TTC549 (cell line): ENCODE measurements at regions not wholly inside any gene's neighbourhood (a gene's known extent, or its start where the extent isn't known, plus 50 kb on each side); places are given as distances from the start of the nearest gene placed in this dataset.
"Not testable (repeated sequence)": the region's sequence is repeated elsewhere in the genome, so short reads cannot be mapped to it uniquely, and the experiment has no call there.

Source experiments
- FAIRE-seq: peaks from 2 replicates; lab custom pipeline; 2012; peaks lifted over from hg19 to GRCh38; lab: Jason Lieb, UNC

DNA sequence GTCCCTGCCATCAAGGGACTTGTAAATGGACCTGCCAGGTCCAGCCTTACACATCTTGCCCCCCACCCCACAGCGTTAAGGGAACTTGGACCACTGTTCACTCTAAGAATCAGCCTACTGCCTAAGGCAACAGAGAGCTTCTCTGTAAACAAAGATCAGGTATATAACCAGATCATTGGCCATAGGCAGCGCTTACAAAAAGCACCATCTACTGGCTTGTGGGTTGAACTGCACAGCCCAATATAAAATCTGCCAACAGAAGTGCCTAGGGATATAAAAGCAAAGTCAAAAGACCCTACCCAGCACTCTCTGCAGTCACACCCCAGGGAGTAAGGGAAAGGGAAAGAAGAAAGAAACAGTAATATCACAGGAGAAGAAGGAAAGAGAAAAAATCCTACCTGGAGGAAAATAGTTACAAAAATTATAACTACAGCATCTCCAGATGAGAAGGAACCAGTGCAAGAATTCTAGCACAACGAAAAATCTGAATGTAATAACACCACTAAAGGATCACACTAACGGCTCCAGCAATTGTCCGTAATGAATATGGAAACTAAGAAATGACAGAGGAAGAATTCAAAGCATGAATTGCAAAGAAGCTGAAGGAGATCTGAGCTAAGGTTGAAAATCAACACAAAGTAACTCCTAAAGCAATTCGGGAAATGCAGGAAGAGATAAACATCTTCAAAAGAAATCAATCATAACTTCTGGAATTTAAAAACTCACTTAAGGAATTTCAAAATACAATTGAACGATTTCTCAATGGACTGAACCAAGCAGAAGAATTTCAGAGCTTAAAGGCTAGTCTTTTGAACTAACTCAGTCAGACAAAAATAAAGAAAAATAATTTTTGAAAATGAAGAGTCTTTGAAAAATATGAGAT is 95.2 kb upstream of the PCED1B start:
- peak; percentile 52 for FAIRE-seq

DNA sequence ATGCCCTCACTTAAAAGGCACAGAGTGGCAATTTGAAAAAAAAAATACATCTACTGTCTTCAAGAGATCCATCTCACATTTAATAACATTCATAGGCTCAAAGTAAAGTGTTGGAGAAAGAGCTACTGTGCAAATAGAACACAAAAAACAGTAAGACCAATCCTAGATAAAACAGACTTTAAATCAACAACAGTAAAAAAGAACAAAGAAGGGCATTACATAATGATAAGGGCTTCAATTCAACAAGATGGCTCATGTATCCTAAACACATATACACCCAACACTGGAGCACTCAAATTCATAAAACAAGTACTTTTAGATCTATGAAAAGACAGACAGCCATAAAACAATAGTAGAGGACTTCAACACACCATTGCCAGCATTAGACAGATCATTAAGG is 93.6 kb upstream of the PCED1B start:
- no peak for FAIRE-seq

DNA sequence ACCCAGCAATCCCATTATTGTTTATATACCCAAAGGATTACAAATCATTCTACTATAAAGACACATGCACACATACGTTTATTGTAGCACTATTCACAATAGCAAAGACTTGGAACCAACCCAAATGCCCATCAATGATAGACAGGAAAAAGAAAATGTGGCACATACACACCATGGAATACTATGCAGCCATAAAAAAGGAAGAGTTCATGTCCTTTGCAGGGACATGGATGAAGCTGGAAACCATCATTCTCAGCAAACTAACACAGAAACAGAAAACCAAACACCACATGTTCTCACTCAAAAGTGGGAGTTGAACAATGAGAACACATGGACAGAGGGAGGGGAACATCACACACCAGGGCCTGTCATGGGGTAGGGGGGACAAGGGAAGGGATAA is 91.3 kb upstream of the PCED1B start:
- FAIRE-seq = not testable (repeated sequence)

DNA sequence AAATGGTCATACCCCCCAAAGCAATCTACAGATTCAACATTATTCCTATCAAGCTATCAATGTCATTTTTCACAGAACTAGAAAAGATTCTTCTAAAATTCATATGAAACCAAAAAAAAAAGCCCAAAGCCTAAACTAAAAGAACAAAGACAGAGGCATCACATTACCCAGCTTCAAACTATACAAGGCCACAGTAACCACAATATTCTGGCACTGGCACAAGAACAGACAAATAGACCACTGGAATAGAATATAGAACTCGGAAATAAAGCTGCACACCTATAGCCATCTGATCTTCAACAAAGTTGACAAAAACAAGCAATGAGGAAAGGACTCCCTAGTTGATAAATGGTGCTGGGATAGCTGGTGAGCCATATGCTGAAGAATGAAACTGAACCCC is 89.2 kb upstream of the PCED1B start:
- no peak for FAIRE-seq

DNA sequence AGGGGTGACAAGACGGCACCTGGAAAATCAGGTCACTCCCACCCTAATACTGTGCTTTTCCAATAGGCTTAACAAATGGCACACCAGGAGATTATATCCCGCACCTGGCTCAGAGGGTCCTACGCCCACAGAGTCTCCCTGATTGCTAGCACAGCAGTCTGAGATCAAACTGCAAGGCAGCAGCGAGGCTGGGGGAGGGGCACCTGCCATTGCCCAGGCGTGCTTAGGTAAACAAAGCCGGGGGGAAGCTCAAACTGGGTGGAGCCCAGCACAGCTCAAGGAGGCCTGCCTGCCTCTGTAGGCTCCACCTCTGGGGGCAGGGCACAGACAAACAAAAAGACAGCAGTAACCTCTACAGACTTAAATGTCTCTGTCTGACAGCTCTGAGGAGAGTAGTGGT is 87.4 kb upstream of the PCED1B start:
- not testable (repeated sequence) for FAIRE-seq

DNA sequence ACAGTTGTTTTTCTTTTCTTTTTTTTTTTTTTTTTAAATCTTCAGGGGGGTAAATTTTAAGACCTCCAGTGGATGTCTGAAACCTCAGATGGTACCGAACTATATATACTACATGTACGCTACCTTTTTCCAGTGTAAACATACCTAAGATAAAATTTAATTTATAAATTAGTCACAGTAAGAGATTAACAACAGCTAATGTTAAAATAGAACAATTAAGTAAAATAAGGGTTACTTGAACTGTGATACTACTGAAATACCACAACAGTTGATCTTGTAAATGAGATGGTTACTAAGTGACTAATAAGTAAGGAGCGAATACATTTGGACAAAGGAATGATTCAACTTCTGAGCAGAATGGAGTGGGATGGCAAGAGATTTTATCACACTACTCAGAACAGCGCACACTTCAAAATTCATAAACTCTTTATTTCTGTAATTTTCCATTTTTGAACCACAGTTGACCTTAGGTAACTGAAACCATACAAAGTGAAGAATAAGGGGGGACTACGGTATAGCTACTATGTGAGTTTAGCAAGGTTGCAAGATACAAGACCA is 80.5 kb upstream of the PCED1B start:
- FAIRE-seq = no peak

DNA sequence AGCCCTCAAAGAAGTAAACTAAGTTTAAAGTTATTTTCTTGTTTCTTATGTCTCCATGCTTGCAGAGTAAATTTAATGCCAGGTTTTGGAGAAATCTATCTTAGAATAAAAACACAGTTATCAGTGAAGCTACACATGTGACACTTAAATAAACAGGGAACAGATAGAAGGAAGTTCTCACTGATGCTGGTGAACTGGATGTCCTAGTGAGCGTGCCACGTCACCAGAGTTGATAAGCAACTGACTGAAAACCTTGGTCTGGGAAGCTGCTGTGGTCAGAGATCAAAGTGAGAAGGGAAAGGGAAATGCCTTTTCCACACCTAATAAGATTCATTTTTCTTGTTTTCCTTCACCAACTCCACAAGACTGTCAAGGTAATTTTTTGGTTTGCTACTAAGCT is 74.8 kb upstream of the PCED1B start:
- no peak for FAIRE-seq

DNA sequence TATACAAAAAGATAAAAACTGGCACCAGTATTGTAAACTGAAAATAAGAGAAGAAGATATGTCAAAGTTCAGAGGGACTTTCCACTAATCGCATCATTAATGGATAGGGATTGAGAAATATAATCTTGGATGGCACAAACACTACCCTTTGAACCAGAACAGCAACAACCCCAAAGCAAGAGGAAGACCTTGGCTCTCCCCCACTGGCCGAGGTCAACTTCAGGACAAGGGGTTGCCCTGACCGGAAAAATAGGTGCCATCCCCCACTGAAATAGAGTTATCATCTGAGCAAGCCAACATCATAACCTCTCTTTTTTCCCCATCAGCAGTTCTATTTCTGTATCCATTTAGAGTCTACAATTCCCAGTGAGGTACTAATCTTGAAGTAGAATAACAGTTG is 72.4 kb upstream of the PCED1B start:
- no peak for FAIRE-seq

DNA sequence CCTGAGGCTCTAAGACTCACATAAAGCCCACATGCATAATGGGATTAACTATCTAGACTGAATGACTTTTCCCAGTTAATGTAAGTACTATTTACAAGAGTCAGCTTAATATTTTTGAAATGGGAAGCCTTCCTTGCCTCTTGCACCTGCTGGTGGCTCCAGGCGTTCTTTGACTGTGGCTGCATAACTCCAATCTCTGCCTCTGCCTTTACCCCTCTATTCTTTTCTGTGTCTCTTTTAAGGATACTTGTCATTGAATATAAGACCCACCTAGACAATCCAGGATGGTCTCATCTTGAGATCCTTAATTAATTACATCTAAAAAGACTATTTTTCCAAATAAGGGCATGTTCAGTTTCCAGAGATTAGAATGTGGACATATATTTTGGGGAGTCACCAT is 66.9 kb upstream of the PCED1B start:
- FAIRE-seq = no peak

DNA sequence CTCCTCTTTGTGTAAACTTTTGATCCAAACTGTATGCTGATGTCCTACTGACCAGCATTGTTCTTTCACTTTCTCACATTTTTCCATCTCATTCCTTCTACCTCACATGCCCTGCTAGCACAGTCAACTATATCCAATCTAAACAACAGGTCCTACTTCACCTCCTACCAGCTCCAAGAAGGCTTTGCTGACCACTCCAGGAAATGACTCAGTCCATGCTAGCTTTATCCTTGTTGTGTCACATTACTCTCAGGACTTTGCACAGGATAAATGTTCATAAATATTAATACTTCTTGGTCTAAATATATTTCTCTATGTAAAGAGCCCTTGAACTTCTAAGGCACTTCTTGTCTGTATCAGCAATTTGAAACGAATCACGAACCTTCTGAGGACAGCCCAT is 64.9 kb upstream of the PCED1B start:
- peak; percentile 32 for FAIRE-seq

DNA sequence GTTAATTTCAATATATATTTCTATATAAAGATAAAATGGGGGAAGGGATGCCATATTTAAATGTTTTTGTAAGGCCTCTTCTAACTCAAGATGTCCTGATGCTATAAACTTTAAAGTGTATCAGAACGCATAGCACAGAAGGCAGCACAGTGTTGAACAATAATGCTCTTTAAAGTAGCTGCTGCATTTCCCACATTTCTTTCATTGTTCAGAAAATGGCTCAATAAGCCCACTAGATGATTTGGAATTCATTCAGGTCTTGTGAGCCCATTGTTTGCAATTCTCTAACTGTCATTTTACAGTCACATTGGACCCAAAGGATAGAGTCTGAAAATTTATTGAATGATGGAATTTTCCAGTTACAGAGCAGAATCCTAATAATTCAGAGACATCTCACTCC is 64.0 kb upstream of the PCED1B start:
- no peak for FAIRE-seq

DNA sequence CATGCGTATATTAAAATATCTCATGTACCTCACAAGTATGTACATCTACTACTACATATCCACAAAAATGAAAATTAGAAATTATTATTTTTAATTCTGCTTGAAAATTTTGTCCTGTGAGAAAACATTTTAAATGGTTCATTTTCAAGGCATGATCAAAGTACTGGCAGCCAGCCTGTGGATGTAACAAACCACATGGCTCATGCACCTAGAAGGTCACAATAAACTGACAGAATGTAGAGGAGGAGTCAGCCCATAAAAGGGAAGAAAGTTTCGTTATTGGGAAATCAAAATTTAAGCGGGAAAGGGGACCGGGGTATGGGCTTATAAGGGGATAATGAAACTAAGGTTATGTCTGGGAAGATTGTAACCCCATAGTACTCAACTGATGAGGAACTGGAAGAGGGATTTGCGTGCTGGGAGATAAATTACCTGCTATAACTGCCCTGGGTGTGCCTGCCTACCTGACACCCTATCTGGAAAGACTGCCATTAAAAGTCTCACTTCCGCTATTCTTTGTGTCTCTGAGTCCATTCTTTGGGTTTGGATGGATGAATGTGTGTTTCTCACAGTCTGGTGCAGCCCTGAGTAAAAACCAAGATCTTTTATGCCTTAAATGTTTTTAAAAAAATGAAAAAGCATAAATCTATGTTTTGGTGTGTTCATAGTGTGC is 62.2 kb upstream of the PCED1B start:
- no peak for FAIRE-seq

DNA sequence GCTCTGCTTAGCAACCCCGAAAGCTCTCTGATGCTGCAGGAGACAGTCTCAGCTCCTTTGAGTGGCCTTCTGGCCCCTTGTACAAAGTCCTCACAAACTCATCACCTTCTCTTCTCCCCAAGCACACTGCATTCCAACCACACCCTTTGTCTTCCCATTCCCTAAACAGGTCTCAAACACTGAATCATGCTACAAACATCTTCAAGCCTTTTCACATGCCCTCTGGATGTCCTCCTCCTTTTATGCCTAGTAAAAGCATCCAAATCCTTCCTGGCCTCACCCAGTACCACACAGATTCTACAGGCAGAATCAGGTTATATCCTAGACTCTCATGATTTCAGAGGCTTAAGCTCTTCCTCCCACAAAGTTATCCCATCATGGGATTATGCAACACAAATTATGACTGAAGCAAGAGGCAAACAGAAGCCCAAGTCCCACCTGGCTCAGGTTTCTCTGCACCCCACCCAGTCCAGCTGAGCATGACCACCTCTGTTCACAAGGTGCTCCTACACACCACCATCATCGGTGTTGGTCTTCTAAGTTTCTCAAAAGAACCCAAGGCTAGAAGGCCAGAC is 61.4 kb upstream of the PCED1B start:
- no peak for FAIRE-seq

DNA sequence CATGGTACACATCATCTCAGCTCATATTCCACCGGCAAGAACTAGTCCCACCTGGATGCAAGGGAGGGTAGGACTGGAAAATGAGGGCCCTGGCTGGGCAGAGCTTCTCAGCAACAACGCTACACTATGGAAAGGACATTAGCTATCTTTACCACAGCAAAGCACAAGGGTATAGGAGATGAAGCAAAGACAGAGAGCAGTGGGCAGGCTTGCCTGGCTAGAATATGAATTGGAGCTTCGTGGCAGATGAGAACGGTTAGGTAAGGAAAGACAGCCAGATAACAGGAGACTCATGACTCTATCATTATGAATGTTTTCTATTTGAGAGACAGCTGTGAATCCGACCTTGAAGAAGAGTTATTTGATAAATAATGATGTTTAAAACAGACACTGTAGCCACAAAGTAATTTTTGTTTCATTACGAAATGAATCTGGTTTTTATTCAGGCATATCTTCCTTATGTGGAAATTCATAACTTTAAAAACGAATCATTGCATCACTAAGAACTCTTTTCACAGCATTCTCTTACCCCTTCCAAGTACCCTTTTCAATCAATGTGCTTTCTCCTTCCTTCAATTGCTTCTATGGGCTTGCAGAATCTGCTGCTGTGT is 59.1 kb upstream of the PCED1B start:
- FAIRE-seq = no peak

DNA sequence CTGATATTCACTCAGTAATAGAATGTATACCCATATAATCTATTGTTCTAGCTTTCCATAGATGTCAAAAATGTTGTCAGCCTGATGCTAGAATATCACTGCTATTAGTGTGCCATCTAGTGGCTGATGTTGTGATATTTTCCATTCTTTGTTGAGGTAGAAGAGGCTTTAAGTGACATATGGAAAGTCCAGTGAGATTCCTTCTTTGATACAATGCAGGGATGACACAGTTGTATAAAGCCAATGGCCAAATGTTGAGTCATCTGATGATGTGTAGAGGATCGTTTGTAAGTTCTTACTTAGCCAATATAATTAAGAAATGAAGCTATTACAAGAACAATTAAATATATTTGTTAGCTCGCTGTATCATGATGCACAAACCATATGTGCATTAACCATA is 58.1 kb upstream of the PCED1B start:
- peak; percentile 99 for FAIRE-seq

DNA sequence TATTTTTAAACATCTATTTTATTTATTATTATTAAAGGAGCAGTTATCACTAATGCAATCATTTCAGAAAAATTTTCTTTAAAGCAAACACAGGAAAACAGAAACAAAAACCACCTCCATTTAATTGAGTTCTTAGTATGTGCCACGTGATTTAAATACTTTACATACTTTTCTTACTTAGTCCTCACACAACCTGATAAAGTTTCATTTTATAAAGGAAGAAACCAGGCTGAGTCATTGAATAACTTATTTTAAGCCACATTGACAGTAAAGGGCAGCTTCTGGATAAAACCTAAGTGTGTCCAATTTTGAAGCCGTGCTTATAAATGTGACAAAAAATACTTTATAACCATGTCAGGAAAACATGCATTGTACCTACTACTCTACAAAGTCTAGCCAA is 57.1 kb upstream of the PCED1B start:
- no peak for FAIRE-seq

DNA sequence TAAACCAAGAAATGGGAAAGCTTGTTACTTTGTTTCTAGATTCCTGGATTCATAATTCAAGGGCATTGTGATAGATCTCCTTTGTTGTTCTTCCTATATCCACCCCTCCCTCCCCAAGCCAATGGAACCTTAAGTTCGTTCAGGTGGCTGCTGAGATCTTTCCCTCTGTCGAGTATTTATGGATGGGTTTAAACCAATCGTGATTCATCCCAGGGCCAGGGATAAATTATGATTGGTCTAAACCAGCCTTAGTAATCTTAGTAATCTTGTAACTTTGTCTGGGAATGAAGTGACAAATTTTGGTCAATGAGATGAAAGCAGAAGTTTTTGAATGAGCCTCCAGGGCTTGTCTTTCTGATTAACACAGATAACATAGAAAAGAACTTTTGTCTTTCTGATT is 56.1 kb upstream of the PCED1B start:
- peak; percentile 73 for FAIRE-seq

DNA sequence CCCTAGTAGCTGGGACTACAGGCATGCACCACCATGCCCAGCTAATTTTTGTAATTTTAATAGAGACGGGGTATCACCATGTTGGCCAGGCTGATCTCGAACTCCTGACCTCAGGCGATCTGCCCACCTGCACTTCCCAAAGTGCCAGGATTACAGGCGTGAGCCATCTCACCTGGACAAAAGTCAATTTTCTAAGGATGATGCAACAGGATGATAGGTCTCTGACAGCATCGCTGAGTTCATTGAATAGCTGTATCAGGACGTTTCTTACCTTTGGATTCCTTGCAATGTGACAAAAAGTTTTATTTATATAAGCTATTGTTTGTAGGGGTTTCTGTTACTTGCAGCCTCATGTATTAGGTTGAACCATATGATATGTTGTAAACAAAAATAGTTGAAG is 55.5 kb upstream of the PCED1B start:
- no peak for FAIRE-seq

DNA sequence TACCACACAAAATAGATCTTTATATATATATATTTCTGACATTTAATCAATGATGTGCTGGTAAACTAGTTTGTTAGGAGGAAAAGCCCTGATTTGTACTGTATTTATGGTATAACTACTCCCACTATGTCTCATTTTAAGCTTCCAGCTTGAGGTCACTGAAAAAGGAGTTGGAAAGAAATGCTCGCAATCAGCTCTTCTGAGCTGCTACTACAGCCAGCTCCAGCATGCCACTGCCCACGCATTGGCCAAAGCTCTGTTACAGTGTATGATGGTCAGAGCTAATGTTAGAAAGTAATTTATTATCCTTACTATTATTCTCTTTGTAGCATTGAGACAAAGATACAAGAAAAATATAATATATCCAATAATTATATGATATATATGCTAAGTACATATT is 55.0 kb upstream of the PCED1B start:
- no peak for FAIRE-seq

DNA sequence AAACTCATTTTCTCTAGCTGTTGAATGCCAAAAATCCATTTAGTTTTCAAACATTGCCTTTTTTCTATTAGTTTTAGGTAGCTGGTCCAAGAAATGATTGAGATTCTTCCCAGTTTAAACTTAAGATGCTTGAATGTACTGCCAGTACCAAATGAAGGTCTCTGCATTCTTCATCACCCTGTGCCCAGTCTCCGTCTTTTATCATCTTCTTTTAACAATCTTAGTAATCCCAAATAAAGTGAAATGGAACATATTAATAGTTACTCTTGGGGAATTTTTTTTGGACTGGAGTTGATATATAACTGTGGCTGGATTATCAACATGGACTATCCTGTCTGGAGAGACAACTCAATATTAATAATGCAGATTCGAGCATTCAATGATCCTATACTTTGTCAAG is 54.1 kb upstream of the PCED1B start:
- FAIRE-seq = no peak

DNA sequence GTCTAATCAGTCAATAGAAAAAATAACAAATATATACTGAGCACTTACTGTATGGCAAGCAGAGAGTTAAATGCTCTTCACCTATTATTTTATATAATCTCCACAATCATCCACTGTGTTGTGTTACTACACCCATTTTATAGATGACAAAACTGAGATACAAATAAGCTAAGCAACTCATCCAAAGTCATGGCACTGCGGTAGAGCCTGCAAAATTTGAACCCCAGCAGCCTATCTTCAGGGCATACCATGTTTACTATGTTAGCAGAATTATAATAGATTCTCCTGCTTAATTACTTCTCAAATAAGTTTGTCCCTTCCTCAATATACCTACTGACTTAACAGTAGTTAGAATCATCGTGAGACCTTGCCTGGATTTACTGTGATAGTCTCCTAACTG is 53.6 kb upstream of the PCED1B start:
- no peak for FAIRE-seq

DNA sequence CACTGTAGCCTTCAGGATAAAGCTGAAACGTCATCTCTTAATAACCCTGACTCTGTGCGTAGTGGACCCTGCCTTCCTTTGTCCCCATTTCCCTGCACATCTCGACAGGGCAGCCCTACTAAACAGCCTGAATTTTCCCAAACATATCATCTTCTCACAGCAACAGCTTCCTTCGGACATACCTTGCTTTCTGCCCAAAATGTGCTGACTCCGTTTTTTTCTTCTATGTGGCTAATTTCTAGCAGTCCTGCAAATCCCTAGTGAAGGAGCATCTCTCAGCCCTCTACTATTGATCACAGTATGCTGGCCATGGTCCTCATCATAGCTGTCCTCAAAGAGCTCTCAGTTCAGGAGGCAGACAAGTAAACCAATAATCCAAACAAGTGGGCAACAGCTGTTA is 53.1 kb upstream of the PCED1B start:
- no peak for FAIRE-seq
